ENCODE measurements at regions not wholly inside any gene's neighbourhood (a gene's known extent, or its start where the extent isn't known, plus 50 kb on each side); places are given as distances from the start of the nearest gene placed in this dataset.

GRCh38 chrX:39714471-39714870 is 383.3 kb downstream of the BCOR start:
- DNase-seq (ENCODE audit: low read depth), result no peak

DNA sequence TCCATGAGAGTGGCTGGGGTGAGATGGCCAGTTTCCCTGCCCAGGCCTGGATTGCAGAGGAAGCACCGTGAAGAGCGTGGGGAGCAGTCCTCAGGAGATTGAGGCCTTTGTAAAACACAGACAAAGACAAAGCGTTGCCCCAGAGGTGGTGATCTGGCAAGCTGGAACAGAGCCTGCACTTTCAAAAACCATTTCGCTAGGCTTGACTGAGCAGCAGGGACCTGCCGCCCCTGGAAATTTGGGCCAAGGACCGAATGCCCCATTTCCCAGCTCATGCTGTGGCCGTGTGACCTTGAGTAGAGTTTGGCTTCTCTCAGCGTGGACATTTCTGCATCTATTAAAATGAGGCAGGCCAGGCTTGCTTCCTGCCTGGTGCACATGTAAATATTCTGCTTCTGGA is 381.4 kb downstream of the BCOR start:
- DNase-seq (ENCODE audit: low read depth), result no peak

DNA sequence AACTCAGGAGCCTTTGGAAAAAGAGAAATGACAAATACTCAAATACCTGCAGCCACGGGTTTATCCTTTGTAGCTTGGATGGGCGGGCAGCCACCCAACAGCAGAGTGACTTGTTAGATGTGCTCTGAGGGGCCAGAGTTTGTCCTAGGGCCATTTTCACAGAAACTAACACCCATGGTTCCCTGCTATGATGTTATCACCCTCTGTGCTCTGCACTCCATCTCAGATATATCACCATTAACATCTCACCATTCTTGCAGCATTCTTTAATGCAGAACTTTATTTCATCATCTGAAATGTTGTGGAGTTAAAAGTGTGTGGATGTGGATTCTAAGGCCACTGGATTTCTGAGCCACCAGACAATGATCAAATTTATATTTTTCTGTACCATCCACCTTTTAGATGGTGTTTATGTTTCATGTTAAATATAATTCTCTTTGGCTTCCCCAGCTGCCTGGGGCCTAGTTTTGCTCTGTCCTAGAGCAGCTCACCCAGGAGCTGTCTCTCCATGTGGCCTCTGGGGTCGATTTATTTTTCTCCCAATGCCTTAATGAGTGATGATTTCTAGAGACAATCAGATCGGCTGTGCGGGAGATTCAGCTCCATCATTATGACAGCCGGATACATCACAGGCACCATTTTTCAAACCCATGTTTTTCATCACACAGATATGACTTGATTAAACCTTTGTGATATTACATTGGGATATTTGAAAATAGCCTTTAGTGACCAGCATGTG is 380.8 kb downstream of the BCOR start:
- no peak for DNase-seq (ENCODE audit: low read depth)

GRCh38 chrX:39718981-39719380 is 378.8 kb downstream of the BCOR start:
- no peak for DNase-seq (ENCODE audit: low read depth)

- DNase-seq (ENCODE audit: low read depth), result no peak
Measured at GRCh38 chrX:39720945-39721344, 376.8 kb downstream of the BCOR start.

DNA sequence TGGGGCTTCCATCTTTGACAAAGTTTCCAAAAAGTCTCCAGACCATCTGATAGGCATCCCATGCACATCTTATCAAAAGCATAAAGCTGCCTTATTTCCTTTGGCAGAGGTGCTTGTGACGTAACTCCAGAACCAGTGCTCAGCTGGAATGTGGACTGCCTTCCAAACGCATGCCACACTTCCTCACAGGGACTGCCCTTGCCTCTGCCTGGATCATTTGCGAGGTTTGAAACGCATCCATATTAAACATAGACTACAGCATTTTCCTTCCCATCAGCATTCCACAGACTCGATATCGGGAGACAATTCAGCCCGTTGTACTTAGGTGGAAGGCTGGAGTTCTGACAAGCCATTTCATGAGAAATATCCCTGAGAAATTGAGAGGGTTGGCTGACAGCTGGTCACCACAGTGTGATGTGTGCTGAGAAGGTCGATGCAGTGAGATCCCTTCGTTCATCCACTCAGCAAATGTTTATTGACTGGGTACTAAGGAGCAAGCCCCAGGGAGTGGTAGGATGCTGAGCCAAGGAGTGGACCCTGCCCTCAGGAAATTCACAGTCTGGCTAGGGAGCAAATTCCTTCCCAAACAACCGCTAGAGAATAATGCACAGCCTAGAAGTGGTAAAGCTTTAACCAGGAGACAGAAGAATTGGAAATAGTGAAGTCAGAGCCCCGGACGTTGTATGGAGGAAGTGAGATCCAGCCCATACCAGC is 376.0 kb downstream of the BCOR start:
- DNase-seq (ENCODE audit: low read depth), result no peak

- no peak for DNase-seq (ENCODE audit: low read depth)
Measured at GRCh38 chrX:39724544-39724943, 373.2 kb downstream of the BCOR start.

DNA sequence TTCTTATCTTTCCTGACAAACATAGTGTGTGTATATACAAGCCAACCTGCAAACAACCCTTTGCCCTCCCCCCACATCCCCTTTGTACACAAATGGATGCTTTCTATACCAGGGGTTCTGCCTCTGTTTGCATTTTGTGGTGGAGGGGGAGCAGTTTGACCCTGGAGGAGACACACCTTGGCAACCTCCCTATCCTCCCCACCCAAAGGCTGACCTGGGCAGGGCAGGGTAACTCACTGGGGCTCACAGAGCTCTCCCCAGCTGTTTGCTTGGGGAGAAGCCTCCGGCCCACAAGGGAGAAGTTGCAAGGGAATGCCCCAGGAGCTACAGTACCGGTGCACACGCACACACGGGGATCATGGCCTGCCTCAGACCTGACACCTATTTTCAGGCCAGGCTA is 372.6 kb downstream of the BCOR start:
- no peak for DNase-seq (ENCODE audit: low read depth)

GRCh38 chrX:39725928-39726619 is 371.7 kb downstream of the BCOR start:
- DNase-seq (ENCODE audit: low read depth), result no peak

DNA sequence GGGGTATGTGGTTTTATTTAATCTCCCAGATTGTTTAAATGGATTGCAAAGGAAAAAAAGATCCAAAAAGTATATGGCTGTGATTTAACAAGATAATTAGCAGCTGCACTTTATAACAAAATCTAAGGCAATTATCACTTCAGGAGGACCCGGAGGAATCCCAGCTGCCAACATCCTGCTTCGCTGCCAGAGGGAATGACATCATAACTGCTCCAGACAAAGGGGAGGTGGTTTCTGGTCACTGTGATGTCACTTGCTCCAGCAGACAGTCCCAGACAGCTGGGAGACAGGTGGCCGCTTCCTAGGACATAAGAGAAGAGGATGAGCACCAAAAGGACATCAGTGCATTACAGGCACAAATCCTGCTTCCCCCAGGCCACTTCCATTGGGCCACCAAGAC is 371.0 kb downstream of the BCOR start:
- no peak for DNase-seq (ENCODE audit: low read depth)

GRCh38 chrX:39728025-39728424 is 369.7 kb downstream of the BCOR start:
- DNase-seq (ENCODE audit: low read depth), result no peak

DNA sequence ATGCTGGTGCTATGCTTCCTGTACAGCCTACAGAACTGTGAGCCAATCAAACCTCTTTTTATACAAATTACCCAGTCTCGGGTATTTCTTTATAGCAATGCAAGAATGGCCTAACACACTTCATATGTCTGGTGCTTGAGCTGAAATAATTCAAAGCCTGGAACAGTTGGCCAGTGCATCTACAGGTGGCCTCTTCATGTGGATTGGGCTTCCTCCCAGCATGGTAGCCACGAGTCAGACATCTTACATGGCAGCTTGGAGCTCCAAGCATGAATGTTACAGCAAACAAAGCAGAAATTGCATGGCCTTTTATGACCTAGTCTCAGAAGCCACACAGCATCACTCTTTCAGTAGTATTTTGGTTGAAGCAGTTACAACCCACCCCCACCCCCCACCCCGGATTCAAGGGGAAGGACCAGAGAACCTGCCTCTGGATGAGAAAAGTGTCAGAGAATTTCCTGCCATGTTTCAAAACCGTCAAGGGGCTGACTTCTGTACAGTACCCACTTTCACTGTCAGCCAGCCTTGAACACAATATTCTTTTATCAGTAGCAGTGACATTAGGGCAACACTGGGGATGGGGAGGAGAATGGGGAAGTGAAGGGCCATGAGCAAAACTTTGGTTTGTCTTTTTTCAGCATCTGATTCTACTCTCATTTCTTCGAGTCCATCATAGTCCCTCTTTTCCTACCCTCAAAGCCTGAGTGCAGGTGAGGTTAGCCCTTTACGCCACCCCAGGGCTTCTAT is 368.7 kb downstream of the BCOR start:
- DNase-seq (ENCODE audit: low read depth), result no peak

- DNase-seq (ENCODE audit: low read depth), result no peak
Measured at GRCh38 chrX:39729981-39730661, 367.6 kb downstream of the BCOR start.

DNA sequence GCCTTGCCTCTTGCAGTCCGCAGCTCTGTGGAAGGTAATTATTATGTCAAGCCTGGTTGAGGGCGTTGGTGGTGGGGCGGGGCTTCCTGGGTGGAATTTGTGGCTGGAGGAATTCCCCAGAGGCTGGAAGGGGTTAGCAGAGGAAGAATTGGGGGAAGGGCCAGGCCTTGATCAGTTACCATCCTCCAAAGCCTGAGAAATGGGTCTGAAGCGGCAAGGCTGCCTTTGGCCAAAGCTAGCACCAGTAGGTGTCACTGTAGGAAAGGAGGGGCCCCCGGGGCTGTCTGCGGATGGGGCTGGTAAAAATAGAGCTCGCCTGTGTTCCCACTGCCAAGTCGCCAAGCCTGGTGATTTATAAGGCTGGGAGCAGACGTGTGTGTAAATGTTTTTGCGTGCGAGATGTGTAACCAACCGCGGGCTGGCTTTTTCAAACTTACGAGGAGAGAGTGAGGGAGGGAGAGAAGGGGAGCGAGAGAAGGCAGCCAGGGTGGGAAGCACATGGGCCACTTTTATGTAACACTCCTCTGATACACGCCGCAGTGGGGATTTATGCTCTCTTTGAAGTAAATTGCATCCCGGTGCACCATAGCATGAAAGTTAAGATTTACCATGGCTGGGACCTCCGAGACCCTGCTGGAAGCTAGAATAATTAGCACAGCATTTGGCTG is 367.0 kb downstream of the BCOR start:
- DNase-seq (ENCODE audit: low read depth), result peak; percentile 51

- DNase-seq (ENCODE audit: low read depth), result no peak
Measured at GRCh38 chrX:39731330-39731667, 366.5 kb downstream of the BCOR start.

DNA sequence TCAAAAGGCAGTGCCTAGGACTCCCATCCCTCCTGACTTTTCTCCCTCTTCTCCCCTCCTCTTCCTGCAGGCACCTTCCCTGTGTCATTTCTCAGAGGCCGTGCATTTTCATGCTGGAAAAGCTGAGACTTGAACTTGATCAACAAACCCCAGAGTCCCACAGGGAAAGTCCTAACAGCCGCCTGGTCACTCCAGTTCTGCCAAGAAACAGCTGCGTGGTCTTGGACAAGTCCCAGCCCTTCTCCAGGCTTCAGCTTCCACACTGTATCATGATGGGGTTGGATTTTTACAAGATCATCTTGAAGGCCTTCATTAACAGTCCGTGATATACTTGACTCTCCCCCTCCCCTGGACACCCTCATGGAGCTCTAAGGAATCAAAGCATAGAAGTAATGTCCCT is 366.0 kb downstream of the BCOR start:
- no peak for DNase-seq (ENCODE audit: low read depth)

DNA sequence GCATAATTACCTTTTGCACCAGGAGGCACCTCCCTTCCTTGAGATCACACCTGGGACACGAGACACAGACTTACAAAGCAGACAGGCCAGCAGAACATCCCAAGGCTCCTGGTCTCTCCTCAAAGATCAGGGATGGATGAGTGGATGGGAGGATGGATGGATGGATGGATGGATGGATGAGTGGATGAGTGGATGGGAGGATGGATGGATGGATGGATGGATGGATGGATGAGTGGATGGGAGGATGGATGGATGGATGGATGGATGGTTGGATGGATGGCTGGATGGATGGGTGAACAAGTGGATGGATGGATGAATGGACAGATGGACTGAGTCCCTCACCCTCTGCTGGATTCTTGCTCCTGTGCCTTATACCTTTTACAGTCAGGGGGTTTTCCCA is 364.0 kb downstream of the BCOR start:
- DNase-seq (ENCODE audit: low read depth), result no peak

- no peak for DNase-seq (ENCODE audit: low read depth)
Measured at GRCh38 chrX:39734174-39734776, 363.5 kb downstream of the BCOR start.

- DNase-seq (ENCODE audit: low read depth), result no peak
Measured at GRCh38 chrX:39736216-39737211, 361.2 kb downstream of the BCOR start.

- DNase-seq (ENCODE audit: low read depth), result no peak
Measured at GRCh38 chrX:39739585-39739984, 358.2 kb downstream of the BCOR start.
